ENCODE measurements at regions not wholly inside any gene's neighbourhood (a gene's known extent, or its start where the extent isn't known, plus 50 kb on each side); places are given as distances from the start of the nearest gene placed in this dataset.

- no peaks in the 10 kb centered on the region for H3K36me3 ChIP-seq (ENCODE audit: control insufficient read depth in 4 of 4, insufficient read depth in 4 of 4, low read length in 3 of 4)
- ChIA-PET CTCF (no interaction called here), POLR2A (interaction anchor here (0.7 kb wide), 1 partner anchor 1715 kb away, joined by 3 read pairs; no protein-coding TSS in a partner anchor)
- WGBS (ENCODE audit: insufficient coverage), result no CpG with 5 or more reads among the region's 2 CpGs
- no peaks in the 10 kb centered on the region for H3K9me3 ChIP-seq (ENCODE audit: control extremely low read depth in 1 of 5, control insufficient read depth in 4 of 5, insufficient read depth in 2 of 5, low read depth in 1 of 5, low read length in 4 of 5)
- peaks cover 0 to 4% (median 0%) of the 10 kb centered on the region in 4 experiments for H3K4me1 ChIP-seq (ENCODE audit: control extremely low read depth in 1 of 4, control insufficient read depth in 4 of 4, insufficient read depth in 4 of 4, low read length in 3 of 4)
- no peak overlapping the region for H3K4me3 ChIP-seq (ENCODE audit: control insufficient read depth in 1 of 7, extremely low read depth in 1 of 7, insufficient read depth in 4 of 7, low read depth in 2 of 7, low read length in 6 of 7)
- H3K27me3 ChIP-seq (replicated peaks in 2 of 5; ENCODE audit: control insufficient read depth in 4 of 5, insufficient read depth in 5 of 5, low read length in 4 of 5), result no peaks in the 10 kb centered on the region
- DNase-seq, result no peak
- H3K27ac ChIP-seq (ENCODE audit: insufficient read depth in 1 of 2, low read depth in 1 of 2, low read length in 2 of 2, poor library complexity in 1 of 2, severe bottlenecking in 2 of 2), result no peak overlapping the region
Observed at GRCh38 chr14:66295386-66295785, 190.8 kb upstream of the CCDC196 start.

- CTCF ChIA-PET, result no interaction called here
- Histone ChIP-seq H3K4me1 (ENCODE audit: control extremely low read depth in 1 of 4, control insufficient read depth in 4 of 4, insufficient read depth in 4 of 4, low read length in 3 of 4) (no peaks in the 10 kb centered on the region), H3K36me3 (ENCODE audit: control insufficient read depth in 4 of 4, insufficient read depth in 4 of 4, low read length in 3 of 4) (no peaks in the 10 kb centered on the region), H3K27ac (ENCODE audit: insufficient read depth in 1 of 2, low read depth in 1 of 2, low read length in 2 of 2, poor library complexity in 1 of 2, severe bottlenecking in 2 of 2) (no peak overlapping the region), H3K9me3 (ENCODE audit: control extremely low read depth in 1 of 5, control insufficient read depth in 4 of 5, insufficient read depth in 2 of 5, low read depth in 1 of 5, low read length in 4 of 5) (peaks cover 0 to 3% (median 0%) of the 10 kb centered on the region in 5 experiments), H3K4me3 (ENCODE audit: control insufficient read depth in 1 of 7, extremely low read depth in 1 of 7, insufficient read depth in 4 of 7, low read depth in 2 of 7, low read length in 6 of 7) (no peak overlapping the region), H3K27me3 (replicated peaks in 2 of 5; ENCODE audit: control insufficient read depth in 4 of 5, insufficient read depth in 5 of 5, low read length in 4 of 5) (no peaks in the 10 kb centered on the region)
- DNase-seq, result no peak
- POLR2A ChIA-PET, result no interaction called here
- 100% methylated on average over 3 of the region's 3 CpGs for WGBS (ENCODE audit: insufficient coverage)
Observed at GRCh38 chr14:66300886-66301285, 185.3 kb upstream of the CCDC196 start.

- Histone ChIP-seq H3K27me3 (replicated peaks in 2 of 5; ENCODE audit: control insufficient read depth in 4 of 5, insufficient read depth in 5 of 5, low read length in 4 of 5) (no peaks in the 10 kb centered on the region), H3K4me3 (ENCODE audit: control insufficient read depth in 1 of 7, extremely low read depth in 1 of 7, insufficient read depth in 4 of 7, low read depth in 2 of 7, low read length in 6 of 7) (no peak overlapping the region), H3K36me3 (ENCODE audit: control insufficient read depth in 4 of 4, insufficient read depth in 4 of 4, low read length in 3 of 4) (no peaks in the 10 kb centered on the region), H3K9me3 (ENCODE audit: control extremely low read depth in 1 of 5, control insufficient read depth in 4 of 5, insufficient read depth in 2 of 5, low read depth in 1 of 5, low read length in 4 of 5) (peaks cover 0 to 3% (median 0%) of the 10 kb centered on the region in 5 experiments), H3K4me1 (ENCODE audit: control extremely low read depth in 1 of 4, control insufficient read depth in 4 of 4, insufficient read depth in 4 of 4, low read length in 3 of 4) (no peaks in the 10 kb centered on the region), H3K27ac (ENCODE audit: insufficient read depth in 1 of 2, low read depth in 1 of 2, low read length in 2 of 2, poor library complexity in 1 of 2, severe bottlenecking in 2 of 2) (no peak overlapping the region)
- ChIA-PET CTCF (no interaction called here), POLR2A (no interaction called here)
- no peak for DNase-seq
Observed at GRCh38 chr14:66306101-66306500, 180.1 kb upstream of the CCDC196 start.

GRCh38 chr14:66311058-66311457 is 175.1 kb upstream of the CCDC196 start:
- Histone ChIP-seq H3K4me3 (ENCODE audit: control insufficient read depth in 1 of 7, extremely low read depth in 1 of 7, insufficient read depth in 4 of 7, low read depth in 2 of 7, low read length in 6 of 7) (no peak overlapping the region), H3K36me3 (ENCODE audit: control insufficient read depth in 4 of 4, insufficient read depth in 4 of 4, low read length in 3 of 4) (no peaks in the 10 kb centered on the region), H3K27me3 (replicated peaks in 2 of 5; ENCODE audit: control insufficient read depth in 4 of 5, insufficient read depth in 5 of 5, low read length in 4 of 5) (no peaks in the 10 kb centered on the region), H3K4me1 (ENCODE audit: control extremely low read depth in 1 of 4, control insufficient read depth in 4 of 4, insufficient read depth in 4 of 4, low read length in 3 of 4) (no peaks in the 10 kb centered on the region), H3K27ac (ENCODE audit: insufficient read depth in 1 of 2, low read depth in 1 of 2, low read length in 2 of 2, poor library complexity in 1 of 2, severe bottlenecking in 2 of 2) (no peak overlapping the region), H3K9me3 (ENCODE audit: control extremely low read depth in 1 of 5, control insufficient read depth in 4 of 5, insufficient read depth in 2 of 5, low read depth in 1 of 5, low read length in 4 of 5) (peaks cover 0 to 6% (median 0%) of the 10 kb centered on the region in 5 experiments)
- 93% methylated on average over 3 of the region's 3 CpGs for WGBS (ENCODE audit: insufficient coverage)
- POLR2A ChIA-PET, result no interaction called here
- DNase-seq, result no peak
- CTCF ChIA-PET, result no interaction called here

- no peak overlapping the region for H3K4me3 ChIP-seq (ENCODE audit: control insufficient read depth in 1 of 7, extremely low read depth in 1 of 7, insufficient read depth in 4 of 7, low read depth in 2 of 7, low read length in 6 of 7)
- CTCF ChIA-PET, result no interaction called here
Observed at GRCh38 chr14:66311990-66312389, 174.2 kb upstream of the CCDC196 start.

GRCh38 chr14:66312451-66312850 is 173.7 kb upstream of the CCDC196 start:
- no peaks in the 10 kb centered on the region for H3K36me3 ChIP-seq (ENCODE audit: control insufficient read depth in 4 of 4, insufficient read depth in 4 of 4, low read length in 3 of 4)
- no peak overlapping the region for H3K27ac ChIP-seq (ENCODE audit: insufficient read depth in 1 of 2, low read depth in 1 of 2, low read length in 2 of 2, poor library complexity in 1 of 2, severe bottlenecking in 2 of 2)
- H3K4me3 ChIP-seq (ENCODE audit: control insufficient read depth in 1 of 7, extremely low read depth in 1 of 7, insufficient read depth in 4 of 7, low read depth in 2 of 7, low read length in 6 of 7), result no peak overlapping the region
- H3K4me1 ChIP-seq (ENCODE audit: control extremely low read depth in 1 of 4, control insufficient read depth in 4 of 4, insufficient read depth in 4 of 4, low read length in 3 of 4), result no peaks in the 10 kb centered on the region
- WGBS (ENCODE audit: insufficient coverage), result no CpG with 5 or more reads among the region's 3 CpGs
- H3K9me3 ChIP-seq (ENCODE audit: control extremely low read depth in 1 of 5, control insufficient read depth in 4 of 5, insufficient read depth in 2 of 5, low read depth in 1 of 5, low read length in 4 of 5), result peaks cover 2 to 18% (median 4%) of the 10 kb centered on the region in 5 experiments
- ChIA-PET POLR2A (no interaction called here), CTCF (no interaction called here)
- H3K27me3 ChIP-seq (replicated peaks in 2 of 5; ENCODE audit: control insufficient read depth in 4 of 5, insufficient read depth in 5 of 5, low read length in 4 of 5), result no peaks in the 10 kb centered on the region
- no peak for DNase-seq

More at GRCh38 chr14:66311990-66312389, 174.2 kb upstream of the CCDC196 start:
- Histone ChIP-seq H3K36me3 (ENCODE audit: control insufficient read depth in 4 of 4, insufficient read depth in 4 of 4, low read length in 3 of 4) (no peaks in the 10 kb centered on the region), H3K27me3 (replicated peaks in 2 of 5; ENCODE audit: control insufficient read depth in 4 of 5, insufficient read depth in 5 of 5, low read length in 4 of 5) (no peaks in the 10 kb centered on the region), H3K9me3 (ENCODE audit: control extremely low read depth in 1 of 5, control insufficient read depth in 4 of 5, insufficient read depth in 2 of 5, low read depth in 1 of 5, low read length in 4 of 5) (peaks cover under 1 to 14% (median 1%) of the 10 kb centered on the region in 5 experiments), H3K4me1 (ENCODE audit: control extremely low read depth in 1 of 4, control insufficient read depth in 4 of 4, insufficient read depth in 4 of 4, low read length in 3 of 4) (no peaks in the 10 kb centered on the region), H3K27ac (ENCODE audit: insufficient read depth in 1 of 2, low read depth in 1 of 2, low read length in 2 of 2, poor library complexity in 1 of 2, severe bottlenecking in 2 of 2) (no peak overlapping the region)
- POLR2A ChIA-PET, result no interaction called here
- DNase-seq, result no peak
- WGBS (ENCODE audit: insufficient coverage), result 91% methylated on average over 5 of the region's 5 CpGs

- WGBS (ENCODE audit: insufficient coverage), result 89% methylated on average over 1 of the region's 1 CpG
- Histone ChIP-seq H3K27ac (ENCODE audit: insufficient read depth in 1 of 2, low read depth in 1 of 2, low read length in 2 of 2, poor library complexity in 1 of 2, severe bottlenecking in 2 of 2) (no peak overlapping the region), H3K4me1 (ENCODE audit: control extremely low read depth in 1 of 4, control insufficient read depth in 4 of 4, insufficient read depth in 4 of 4, low read length in 3 of 4) (no peaks in the 10 kb centered on the region), H3K36me3 (ENCODE audit: control insufficient read depth in 4 of 4, insufficient read depth in 4 of 4, low read length in 3 of 4) (no peaks in the 10 kb centered on the region), H3K9me3 (ENCODE audit: control extremely low read depth in 1 of 5, control insufficient read depth in 4 of 5, insufficient read depth in 2 of 5, low read depth in 1 of 5, low read length in 4 of 5) (peaks cover 3 to 28% (median 6%) of the 10 kb centered on the region in 5 experiments), H3K27me3 (replicated peaks in 2 of 5; ENCODE audit: control insufficient read depth in 4 of 5, insufficient read depth in 5 of 5, low read length in 4 of 5) (no peaks in the 10 kb centered on the region), H3K4me3 (ENCODE audit: control insufficient read depth in 1 of 7, extremely low read depth in 1 of 7, insufficient read depth in 4 of 7, low read depth in 2 of 7, low read length in 6 of 7) (no peak overlapping the region)
- POLR2A ChIA-PET, result no interaction called here
- CTCF ChIA-PET, result no interaction called here
- DNase-seq, result no peak
Observed at GRCh38 chr14:66315098-66315497, 171.1 kb upstream of the CCDC196 start.

Measured in common myeloid progenitor, CD34-positive (primary cell).